GM23338 (cell line): ENCODE measurements at regions not wholly inside any gene's neighbourhood (a gene's known extent, or its start where the extent isn't known, plus 50 kb on each side); places are given as distances from the start of the nearest gene placed in this dataset.

Source experiments
- ATAC-seq: fragments of 200-7000 bp; cut with Tn5 transposase; 3 replicates; pipeline ENCODE4 v1.9.1; 2020
- DNase-seq: peaks from one replicate; pipeline ENCODE4 v3.0.0-alpha.2; 2015; ENCODE audit warnings: low spot score
- H2AFZ ChIP-seq: fragments of 200-600 bp; sonication (generic); 2 replicates; pipeline ENCODE4 v1.8.0; 2016; ENCODE audit warnings: antibody characterized with exemption, mild to moderate bottlenecking, moderate library complexity
- H3F3A ChIP-seq: fragments of 200-600 bp; sonication (generic); replicated peaks from 2 replicates; pipeline ENCODE4 v1.8.0; 2017; ENCODE audit warnings: antibody characterized with exemption, mixed run types, low read depth
- H3K27ac ChIP-seq: fragments of 200-600 bp; sonication (generic); 2 replicates; pipeline ENCODE4 v1.6.1; 2016; ENCODE audit warnings: low read depth
- H3K27me3 ChIP-seq: fragments of 200-600 bp; sonication (generic); 2 replicates; pipeline ENCODE4 v1.8.0; 2016; ENCODE audit warnings: mild to moderate bottlenecking, mixed run types, moderate library complexity; ENCODE audit not compliant: insufficient read depth
- H3K36me3 ChIP-seq: fragments of 200-600 bp; sonication (generic); 2 replicates; pipeline ENCODE4 v1.8.0; 2016; ENCODE audit warnings: mild to moderate bottlenecking; ENCODE audit not compliant: insufficient read depth
- H3K4me1 ChIP-seq: fragments of 200-600 bp; sonication (generic); 2 replicates; pipeline ENCODE4 v1.8.0; 2016; ENCODE audit warnings: mild to moderate bottlenecking, moderate library complexity; ENCODE audit not compliant: insufficient read depth
- H3K4me2 ChIP-seq: fragments of 200-600 bp; sonication (generic); 2 replicates; pipeline ENCODE4 v1.7.1; 2017; ENCODE audit warnings: mixed run types
- H3K4me3 ChIP-seq: fragments of 200-600 bp; sonication (generic); 2 replicates; pipeline ENCODE4 v1.6.1; 2016; ENCODE audit warnings: mixed run types
- H3K79me2 ChIP-seq: fragments of 200-600 bp; sonication (generic); replicated peaks from 2 replicates; pipeline ENCODE4 v1.8.0; 2017; ENCODE audit warnings: mild to moderate bottlenecking; ENCODE audit not compliant: insufficient read depth
- H3K9me2 ChIP-seq: fragments of 200-600 bp; sonication (generic); 2 replicates; pipeline ENCODE4 v1.8.0; 2017; ENCODE audit not compliant: insufficient read depth
- H4K20me1 ChIP-seq: fragments of 200-600 bp; sonication (generic); replicated peaks from 2 replicates; pipeline ENCODE4 v1.8.0; 2017; ENCODE audit warnings: mild to moderate bottlenecking; ENCODE audit not compliant: insufficient read depth
- H3K27ac Mint-ChIP-seq: 2 replicates; pipeline ENCODE4 v1.8.0; 2020; ENCODE audit warnings: inconsistent platforms, mild to moderate bottlenecking, moderate library complexity, mixed read lengths
- H3K27me3 Mint-ChIP-seq: 3 replicates; pipeline ENCODE4 v1.8.0; 2022; ENCODE audit warnings: low read depth, mild to moderate bottlenecking, moderate library complexity, mixed read lengths, inconsistent platforms; ENCODE audit not compliant: insufficient read depth, poor library complexity
- H3K36me3 Mint-ChIP-seq: 3 replicates; pipeline ENCODE4 v1.8.0; 2021; ENCODE audit warnings: low read depth, mild to moderate bottlenecking, inconsistent platforms, moderate library complexity, mixed read lengths
- H3K4me1 Mint-ChIP-seq: 3 replicates; pipeline ENCODE4 v1.8.0; 2020; ENCODE audit warnings: mild to moderate bottlenecking, inconsistent platforms, mixed read lengths
- H3K4me3 Mint-ChIP-seq: 3 replicates; pipeline ENCODE4 v1.8.0; 2021; ENCODE audit warnings: moderate library complexity, mild to moderate bottlenecking, inconsistent platforms, mixed read lengths
- H3K9me3 Mint-ChIP-seq: 3 replicates; pipeline ENCODE4 v1.8.0; 2020; ENCODE audit warnings: moderate library complexity, mild to moderate bottlenecking, inconsistent platforms, mixed read lengths
- CREB1 ChIP-seq: fragments of 250-450 bp; sonication (Bioruptor Pico); IDR thresholded peaks from 2 replicates; pipeline ENCODE4 v1.5.0; 2020; ENCODE audit warnings: low read depth, mild to moderate bottlenecking, moderate library complexity
- EZH2 ChIP-seq: fragments of 200-600 bp; sonication (generic); IDR thresholded peaks from one replicate; pipeline ENCODE4 v1.8.0; 2017; ENCODE audit warnings: antibody characterized with exemption, mild to moderate bottlenecking, low read depth; ENCODE audit not compliant: unreplicated experiment
- EZH2phosphoT487 ChIP-seq: fragments of 200-600 bp; sonication (generic); IDR thresholded peaks from one replicate; pipeline ENCODE4 v1.8.1; 2018; ENCODE audit warnings: antibody characterized with exemption; ENCODE audit not compliant: unreplicated experiment
- JUNB ChIP-seq: IDR thresholded peaks from one replicate; pipeline ENCODE4 v1.6.1; 2016; ENCODE audit warnings: antibody characterized with exemption; ENCODE audit not compliant: unreplicated experiment
- NANOG ChIP-seq: IDR thresholded peaks from 2 replicates; pipeline ENCODE4 v1.6.1; 2016; ENCODE audit warnings: antibody characterized with exemption, borderline replicate concordance
- POLR2AphosphoS5 ChIP-seq: IDR thresholded peaks from 2 replicates; pipeline ENCODE4 v1.6.1; 2016; ENCODE audit warnings: antibody characterized with exemption, low read depth
- STAT1 ChIP-seq: IDR thresholded peaks from one replicate; pipeline ENCODE4 v1.6.1; 2016; ENCODE audit warnings: antibody characterized with exemption; ENCODE audit not compliant: unreplicated experiment
- ZNF114 ChIP-seq: fragments of 250-450 bp; sonication (Bioruptor Pico); IDR thresholded peaks from 2 replicates; pipeline ENCODE4 v1.5.0; 2020; ENCODE audit warnings: mild to moderate bottlenecking, moderate library complexity
- ZNF331 ChIP-seq: fragments of 250-450 bp; sonication (Bioruptor Pico); IDR thresholded peaks from 2 replicates; pipeline ENCODE4 v1.5.0; 2020; ENCODE audit warnings: low read depth, mild to moderate bottlenecking, moderate library complexity
- TF ChIP-seq, protein P1 (sequence below), 2 experiments: fragments of 200-600 bp in 1 of 2; sonication (generic) in 1 of 2; conservative IDR thresholded peaks; 2 replicates each; pipeline versions ENCODE4 v1.5.1 to v1.6.1; 2016 to 2017; ENCODE audit warnings: antibody characterized with exemption in 2 of 2, low read depth in 2 of 2, mild to moderate bottlenecking in 2 of 2, moderate library complexity in 1 of 2
- TF ChIP-seq, protein P2 (sequence below): IDR thresholded peaks from 2 replicates; pipeline ENCODE4 v1.6.1; 2016; ENCODE audit warnings: antibody characterized with exemption
- TF ChIP-seq, protein P3 (sequence below): fragments of 250-450 bp; sonication (Bioruptor Pico); IDR thresholded peaks from 2 replicates; pipeline ENCODE4 v1.5.0; 2020; ENCODE audit warnings: mild to moderate bottlenecking, moderate library complexity
- TF ChIP-seq, protein P4 (sequence below): IDR thresholded peaks from one replicate; pipeline ENCODE4 v1.6.1; 2018; ENCODE audit warnings: antibody characterized with exemption; ENCODE audit not compliant: unreplicated experiment

DNA sequence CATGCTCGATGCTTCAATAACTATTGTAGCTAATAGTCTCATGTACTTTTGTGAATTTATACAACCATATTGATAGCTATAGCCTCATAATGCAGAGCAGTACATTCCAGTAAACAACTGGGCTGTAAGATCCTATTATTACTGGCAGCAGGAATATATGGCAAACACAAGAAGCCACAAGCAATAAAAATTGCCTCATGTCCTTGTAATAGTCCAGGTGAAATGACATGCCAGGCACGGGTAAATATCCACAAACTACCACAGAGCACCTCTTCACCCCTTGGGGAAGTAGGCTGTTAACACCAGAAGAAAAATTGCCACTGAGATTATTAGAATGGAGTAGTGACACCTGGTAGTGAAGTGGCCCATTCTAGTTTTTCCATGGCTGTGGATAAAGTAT lies 158.3 kb downstream of the MTX2 start:
- no peaks in the 10 kb centered on the region for H3K36me3 Mint-ChIP-seq
- H3K27me3 Mint-ChIP-seq, result no peaks in the 10 kb centered on the region
- H3K27ac Mint-ChIP-seq, result no peak overlapping the region
- no peak for ATAC-seq
- H3K27ac ChIP-seq, result no peak overlapping the region
- no peak overlapping the region for H3K4me3 ChIP-seq
- H3K36me3 ChIP-seq, result no peaks in the 10 kb centered on the region
- H4K20me1 ChIP-seq, result no peaks in the 10 kb centered on the region
- H3K9me2 ChIP-seq, result peaks cover 8% of the 10 kb centered on the region
- no peaks in the 10 kb centered on the region for H3K79me2 ChIP-seq
- no peak overlapping the region for H3K4me3 Mint-ChIP-seq
- DNase-seq, result no peak
- H3F3A ChIP-seq, result no peaks in the 10 kb centered on the region
- no peak for TF ChIP-seq JUNB
- no peak for TF ChIP-seq POLR2AphosphoS5
- no peak for TF ChIP-seq NANOG
- TF ChIP-seq EZH2, result no peak
- no peak for TF ChIP-seq ZNF331 (CRISPR knock-in tag)
- no peak for TF ChIP-seq CREB1 (CRISPR knock-in tag)
- TF ChIP-seq, protein P1, sequence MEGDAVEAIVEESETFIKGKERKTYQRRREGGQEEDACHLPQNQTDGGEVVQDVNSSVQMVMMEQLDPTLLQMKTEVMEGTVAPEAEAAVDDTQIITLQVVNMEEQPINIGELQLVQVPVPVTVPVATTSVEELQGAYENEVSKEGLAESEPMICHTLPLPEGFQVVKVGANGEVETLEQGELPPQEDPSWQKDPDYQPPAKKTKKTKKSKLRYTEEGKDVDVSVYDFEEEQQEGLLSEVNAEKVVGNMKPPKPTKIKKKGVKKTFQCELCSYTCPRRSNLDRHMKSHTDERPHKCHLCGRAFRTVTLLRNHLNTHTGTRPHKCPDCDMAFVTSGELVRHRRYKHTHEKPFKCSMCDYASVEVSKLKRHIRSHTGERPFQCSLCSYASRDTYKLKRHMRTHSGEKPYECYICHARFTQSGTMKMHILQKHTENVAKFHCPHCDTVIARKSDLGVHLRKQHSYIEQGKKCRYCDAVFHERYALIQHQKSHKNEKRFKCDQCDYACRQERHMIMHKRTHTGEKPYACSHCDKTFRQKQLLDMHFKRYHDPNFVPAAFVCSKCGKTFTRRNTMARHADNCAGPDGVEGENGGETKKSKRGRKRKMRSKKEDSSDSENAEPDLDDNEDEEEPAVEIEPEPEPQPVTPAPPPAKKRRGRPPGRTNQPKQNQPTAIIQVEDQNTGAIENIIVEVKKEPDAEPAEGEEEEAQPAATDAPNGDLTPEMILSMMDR (conservative IDR thresholded peaks at IDR 0.05; ENCODE audit: low read depth in 2 of 2), result no peak
- TF ChIP-seq, protein P2, sequence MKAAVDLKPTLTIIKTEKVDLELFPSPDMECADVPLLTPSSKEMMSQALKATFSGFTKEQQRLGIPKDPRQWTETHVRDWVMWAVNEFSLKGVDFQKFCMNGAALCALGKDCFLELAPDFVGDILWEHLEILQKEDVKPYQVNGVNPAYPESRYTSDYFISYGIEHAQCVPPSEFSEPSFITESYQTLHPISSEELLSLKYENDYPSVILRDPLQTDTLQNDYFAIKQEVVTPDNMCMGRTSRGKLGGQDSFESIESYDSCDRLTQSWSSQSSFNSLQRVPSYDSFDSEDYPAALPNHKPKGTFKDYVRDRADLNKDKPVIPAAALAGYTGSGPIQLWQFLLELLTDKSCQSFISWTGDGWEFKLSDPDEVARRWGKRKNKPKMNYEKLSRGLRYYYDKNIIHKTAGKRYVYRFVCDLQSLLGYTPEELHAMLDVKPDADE, result no peak
- TF ChIP-seq, protein P3, sequence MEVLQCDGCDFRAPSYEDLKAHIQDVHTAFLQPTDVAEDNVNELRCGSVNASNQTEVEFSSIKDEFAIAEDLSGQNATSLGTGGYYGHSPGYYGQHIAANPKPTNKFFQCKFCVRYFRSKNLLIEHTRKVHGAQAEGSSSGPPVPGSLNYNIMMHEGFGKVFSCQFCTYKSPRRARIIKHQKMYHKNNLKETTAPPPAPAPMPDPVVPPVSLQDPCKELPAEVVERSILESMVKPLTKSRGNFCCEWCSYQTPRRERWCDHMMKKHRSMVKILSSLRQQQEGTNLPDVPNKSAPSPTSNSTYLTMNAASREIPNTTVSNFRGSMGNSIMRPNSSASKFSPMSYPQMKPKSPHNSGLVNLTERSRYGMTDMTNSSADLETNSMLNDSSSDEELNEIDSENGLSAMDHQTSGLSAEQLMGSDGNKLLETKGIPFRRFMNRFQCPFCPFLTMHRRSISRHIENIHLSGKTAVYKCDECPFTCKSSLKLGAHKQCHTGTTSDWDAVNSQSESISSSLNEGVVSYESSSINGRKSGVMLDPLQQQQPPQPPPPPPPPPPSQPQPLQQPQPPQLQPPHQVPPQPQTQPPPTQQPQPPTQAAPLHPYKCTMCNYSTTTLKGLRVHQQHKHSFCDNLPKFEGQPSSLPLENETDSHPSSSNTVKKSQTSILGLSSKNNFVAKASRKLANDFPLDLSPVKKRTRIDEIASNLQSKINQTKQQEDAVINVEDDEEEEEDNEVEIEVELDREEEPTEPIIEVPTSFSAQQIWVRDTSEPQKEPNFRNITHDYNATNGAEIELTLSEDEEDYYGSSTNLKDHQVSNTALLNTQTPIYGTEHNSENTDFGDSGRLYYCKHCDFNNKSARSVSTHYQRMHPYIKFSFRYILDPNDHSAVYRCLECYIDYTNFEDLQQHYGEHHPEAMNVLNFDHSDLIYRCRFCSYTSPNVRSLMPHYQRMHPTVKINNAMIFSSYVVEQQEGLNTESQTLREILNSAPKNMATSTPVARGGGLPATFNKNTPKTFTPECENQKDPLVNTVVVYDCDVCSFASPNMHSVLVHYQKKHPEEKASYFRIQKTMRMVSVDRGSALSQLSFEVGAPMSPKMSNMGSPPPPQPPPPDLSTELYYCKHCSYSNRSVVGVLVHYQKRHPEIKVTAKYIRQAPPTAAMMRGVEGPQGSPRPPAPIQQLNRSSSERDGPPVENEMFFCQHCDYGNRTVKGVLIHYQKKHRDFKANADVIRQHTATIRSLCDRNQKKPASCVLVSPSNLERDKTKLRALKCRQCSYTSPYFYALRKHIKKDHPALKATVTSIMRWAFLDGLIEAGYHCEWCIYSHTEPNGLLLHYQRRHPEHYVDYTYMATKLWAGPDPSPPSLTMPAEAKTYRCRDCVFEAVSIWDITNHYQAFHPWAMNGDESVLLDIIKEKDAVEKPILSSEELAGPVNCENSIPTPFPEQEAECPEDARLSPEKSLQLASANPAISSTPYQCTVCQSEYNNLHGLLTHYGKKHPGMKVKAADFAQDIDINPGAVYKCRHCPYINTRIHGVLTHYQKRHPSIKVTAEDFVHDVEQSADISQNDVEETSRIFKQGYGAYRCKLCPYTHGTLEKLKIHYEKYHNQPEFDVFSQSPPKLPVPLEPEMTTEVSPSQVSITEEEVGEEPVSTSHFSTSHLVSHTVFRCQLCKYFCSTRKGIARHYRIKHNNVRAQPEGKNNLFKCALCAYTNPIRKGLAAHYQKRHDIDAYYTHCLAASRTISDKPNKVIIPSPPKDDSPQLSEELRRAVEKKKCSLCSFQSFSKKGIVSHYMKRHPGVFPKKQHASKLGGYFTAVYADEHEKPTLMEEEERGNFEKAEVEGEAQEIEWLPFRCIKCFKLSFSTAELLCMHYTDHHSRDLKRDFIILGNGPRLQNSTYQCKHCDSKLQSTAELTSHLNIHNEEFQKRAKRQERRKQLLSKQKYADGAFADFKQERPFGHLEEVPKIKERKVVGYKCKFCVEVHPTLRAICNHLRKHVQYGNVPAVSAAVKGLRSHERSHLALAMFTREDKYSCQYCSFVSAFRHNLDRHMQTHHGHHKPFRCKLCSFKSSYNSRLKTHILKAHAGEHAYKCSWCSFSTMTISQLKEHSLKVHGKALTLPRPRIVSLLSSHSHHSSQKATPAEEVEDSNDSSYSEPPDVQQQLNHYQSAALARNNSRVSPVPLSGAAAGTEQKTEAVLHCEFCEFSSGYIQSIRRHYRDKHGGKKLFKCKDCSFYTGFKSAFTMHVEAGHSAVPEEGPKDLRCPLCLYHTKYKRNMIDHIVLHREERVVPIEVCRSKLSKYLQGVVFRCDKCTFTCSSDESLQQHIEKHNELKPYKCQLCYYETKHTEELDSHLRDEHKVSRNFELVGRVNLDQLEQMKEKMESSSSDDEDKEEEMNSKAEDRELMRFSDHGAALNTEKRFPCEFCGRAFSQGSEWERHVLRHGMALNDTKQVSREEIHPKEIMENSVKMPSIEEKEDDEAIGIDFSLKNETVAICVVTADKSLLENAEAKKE (CRISPR knock-in tag), result no peak
- TF ChIP-seq, protein P4, sequence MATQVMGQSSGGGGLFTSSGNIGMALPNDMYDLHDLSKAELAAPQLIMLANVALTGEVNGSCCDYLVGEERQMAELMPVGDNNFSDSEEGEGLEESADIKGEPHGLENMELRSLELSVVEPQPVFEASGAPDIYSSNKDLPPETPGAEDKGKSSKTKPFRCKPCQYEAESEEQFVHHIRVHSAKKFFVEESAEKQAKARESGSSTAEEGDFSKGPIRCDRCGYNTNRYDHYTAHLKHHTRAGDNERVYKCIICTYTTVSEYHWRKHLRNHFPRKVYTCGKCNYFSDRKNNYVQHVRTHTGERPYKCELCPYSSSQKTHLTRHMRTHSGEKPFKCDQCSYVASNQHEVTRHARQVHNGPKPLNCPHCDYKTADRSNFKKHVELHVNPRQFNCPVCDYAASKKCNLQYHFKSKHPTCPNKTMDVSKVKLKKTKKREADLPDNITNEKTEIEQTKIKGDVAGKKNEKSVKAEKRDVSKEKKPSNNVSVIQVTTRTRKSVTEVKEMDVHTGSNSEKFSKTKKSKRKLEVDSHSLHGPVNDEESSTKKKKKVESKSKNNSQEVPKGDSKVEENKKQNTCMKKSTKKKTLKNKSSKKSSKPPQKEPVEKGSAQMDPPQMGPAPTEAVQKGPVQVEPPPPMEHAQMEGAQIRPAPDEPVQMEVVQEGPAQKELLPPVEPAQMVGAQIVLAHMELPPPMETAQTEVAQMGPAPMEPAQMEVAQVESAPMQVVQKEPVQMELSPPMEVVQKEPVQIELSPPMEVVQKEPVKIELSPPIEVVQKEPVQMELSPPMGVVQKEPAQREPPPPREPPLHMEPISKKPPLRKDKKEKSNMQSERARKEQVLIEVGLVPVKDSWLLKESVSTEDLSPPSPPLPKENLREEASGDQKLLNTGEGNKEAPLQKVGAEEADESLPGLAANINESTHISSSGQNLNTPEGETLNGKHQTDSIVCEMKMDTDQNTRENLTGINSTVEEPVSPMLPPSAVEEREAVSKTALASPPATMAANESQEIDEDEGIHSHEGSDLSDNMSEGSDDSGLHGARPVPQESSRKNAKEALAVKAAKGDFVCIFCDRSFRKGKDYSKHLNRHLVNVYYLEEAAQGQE, result no peak
- no peak for TF ChIP-seq EZH2phosphoT487
- TF ChIP-seq ZNF114 (CRISPR knock-in tag), result no peak
- TF ChIP-seq STAT1, result no peak
- H3K27me3 ChIP-seq, result no peaks in the 10 kb centered on the region
- peaks cover 13% of the 10 kb centered on the region; the same call in 2 of the 3 replicates for H3K4me1 Mint-ChIP-seq
- H3K4me2 ChIP-seq, result no peak overlapping the region
- H3K4me1 ChIP-seq, result peaks cover 12% of the 10 kb centered on the region
- no peaks in the 10 kb centered on the region for H3K9me3 Mint-ChIP-seq
- no peak overlapping the region for H2AFZ ChIP-seq
